ENCODE measurements at regions not wholly inside any gene's neighbourhood (a gene's known extent, or its start where the extent isn't known, plus 50 kb on each side); places are given as distances from the start of the nearest gene placed in this dataset.

- no peaks in the 10 kb centered on the region for H3K4me1 ChIP-seq (ENCODE audit: control insufficient read depth, insufficient read depth, low read length)
- H3K27me3 ChIP-seq (ENCODE audit: control insufficient read depth, insufficient read depth, low read length, poor library complexity, severe bottlenecking): no peaks in the 10 kb centered on the region
- no peak overlapping the region for H3K4me3 ChIP-seq (ENCODE audit: insufficient read depth, low read depth, low read length)
- no peak overlapping the region for H3K27ac ChIP-seq (ENCODE audit: insufficient read depth, low read depth, low read length, poor library complexity, severe bottlenecking)
- WGBS, 2 experiments: 95% methylated on average over 8 of the region's 8 CpGs
- no peaks in the 10 kb centered on the region for H3K36me3 ChIP-seq (ENCODE audit: control insufficient read depth, insufficient read depth, low read length)
- no peaks in the 10 kb centered on the region for H3K9me3 ChIP-seq (ENCODE audit: control insufficient read depth, low read length)
Observed at GRCh38 chr17:71993363-71993762, 127.5 kb upstream of the SOX9 start.

GRCh38 chr17:71995590-71995989 lies 125.2 kb upstream of the SOX9 start:
- Histone ChIP-seq H3K27me3 (ENCODE audit: control insufficient read depth, insufficient read depth, low read length, poor library complexity, severe bottlenecking) (no peaks in the 10 kb centered on the region), H3K4me1 (ENCODE audit: control insufficient read depth, insufficient read depth, low read length) (no peaks in the 10 kb centered on the region), H3K27ac (ENCODE audit: insufficient read depth, low read depth, low read length, poor library complexity, severe bottlenecking) (no peak overlapping the region), H3K9me3 (ENCODE audit: control insufficient read depth, low read length) (no peaks in the 10 kb centered on the region), H3K36me3 (ENCODE audit: control insufficient read depth, insufficient read depth, low read length) (no peaks in the 10 kb centered on the region), H3K4me3 (ENCODE audit: insufficient read depth, low read depth, low read length) (no peak overlapping the region)
- 89 to 91% methylated on average over 2 of the region's 2 CpGs for WGBS, 2 experiments

- Histone ChIP-seq H3K27ac (ENCODE audit: insufficient read depth, low read depth, low read length, poor library complexity, severe bottlenecking) (no peak overlapping the region), H3K36me3 (ENCODE audit: control insufficient read depth, insufficient read depth, low read length) (no peaks in the 10 kb centered on the region), H3K4me1 (ENCODE audit: control insufficient read depth, insufficient read depth, low read length) (no peaks in the 10 kb centered on the region), H3K27me3 (ENCODE audit: control insufficient read depth, insufficient read depth, low read length, poor library complexity, severe bottlenecking) (no peaks in the 10 kb centered on the region), H3K4me3 (ENCODE audit: insufficient read depth, low read depth, low read length) (no peak overlapping the region), H3K9me3 (ENCODE audit: control insufficient read depth, low read length) (no peaks in the 10 kb centered on the region)
- 100% methylated on average over 2 of the region's 2 CpGs for WGBS, 2 experiments
Observed at GRCh38 chr17:72004011-72004427, 116.8 kb upstream of the SOX9 start.

GRCh38 chr17:72004611-72005331 lies 116.0 kb upstream of the SOX9 start:
- H3K4me1 ChIP-seq (ENCODE audit: control insufficient read depth, insufficient read depth, low read length): no peaks in the 10 kb centered on the region
- no peak overlapping the region for H3K27ac ChIP-seq (ENCODE audit: insufficient read depth, low read depth, low read length, poor library complexity, severe bottlenecking)
- H3K27me3 ChIP-seq (ENCODE audit: control insufficient read depth, insufficient read depth, low read length, poor library complexity, severe bottlenecking): no peaks in the 10 kb centered on the region
- WGBS, 2 experiments: 86 to 88% methylated on average over 10 of the region's 10 CpGs
- H3K9me3 ChIP-seq (ENCODE audit: control insufficient read depth, low read length): no peaks in the 10 kb centered on the region
- H3K36me3 ChIP-seq (ENCODE audit: control insufficient read depth, insufficient read depth, low read length): no peaks in the 10 kb centered on the region
- no peak overlapping the region for H3K4me3 ChIP-seq (ENCODE audit: insufficient read depth, low read depth, low read length)

- Histone ChIP-seq H3K27me3 (ENCODE audit: control insufficient read depth, insufficient read depth, low read length, poor library complexity, severe bottlenecking) (no peaks in the 10 kb centered on the region), H3K36me3 (ENCODE audit: control insufficient read depth, insufficient read depth, low read length) (no peaks in the 10 kb centered on the region), H3K4me3 (ENCODE audit: insufficient read depth, low read depth, low read length) (no peak overlapping the region), H3K9me3 (ENCODE audit: control insufficient read depth, low read length) (no peaks in the 10 kb centered on the region), H3K4me1 (ENCODE audit: control insufficient read depth, insufficient read depth, low read length) (no peaks in the 10 kb centered on the region), H3K27ac (ENCODE audit: insufficient read depth, low read depth, low read length, poor library complexity, severe bottlenecking) (no peak overlapping the region)
- WGBS, 2 experiments: 95 to 96% methylated on average over 5 of the region's 6 CpGs
Observed at GRCh38 chr17:72005332-72006163, 115.3 kb upstream of the SOX9 start.

GRCh38 chr17:72008236-72008876 lies 112.5 kb upstream of the SOX9 start:
- no peaks in the 10 kb centered on the region for H3K27me3 ChIP-seq (ENCODE audit: control insufficient read depth, insufficient read depth, low read length, poor library complexity, severe bottlenecking)
- H3K9me3 ChIP-seq (ENCODE audit: control insufficient read depth, low read length): no peaks in the 10 kb centered on the region
- H3K4me3 ChIP-seq (ENCODE audit: insufficient read depth, low read depth, low read length): no peak overlapping the region
- no peaks in the 10 kb centered on the region for H3K4me1 ChIP-seq (ENCODE audit: control insufficient read depth, insufficient read depth, low read length)
- no peaks in the 10 kb centered on the region for H3K36me3 ChIP-seq (ENCODE audit: control insufficient read depth, insufficient read depth, low read length)
- WGBS, 2 experiments: 93 to 95% methylated on average over 5 of the region's 5 CpGs
- H3K27ac ChIP-seq (ENCODE audit: insufficient read depth, low read depth, low read length, poor library complexity, severe bottlenecking): no peak overlapping the region

- no peaks in the 10 kb centered on the region for H3K4me1 ChIP-seq (ENCODE audit: control insufficient read depth, insufficient read depth, low read length)
- 100% methylated on average over 1 of the region's 1 CpG for WGBS, 2 experiments
- no peaks in the 10 kb centered on the region for H3K36me3 ChIP-seq (ENCODE audit: control insufficient read depth, insufficient read depth, low read length)
- H3K27ac ChIP-seq (ENCODE audit: insufficient read depth, low read depth, low read length, poor library complexity, severe bottlenecking): no peak overlapping the region
- no peaks in the 10 kb centered on the region for H3K27me3 ChIP-seq (ENCODE audit: control insufficient read depth, insufficient read depth, low read length, poor library complexity, severe bottlenecking)
- H3K9me3 ChIP-seq (ENCODE audit: control insufficient read depth, low read length): no peaks in the 10 kb centered on the region
- H3K4me3 ChIP-seq (ENCODE audit: insufficient read depth, low read depth, low read length): no peak overlapping the region
Observed at GRCh38 chr17:72011561-72011960, 109.3 kb upstream of the SOX9 start.

- H3K36me3 ChIP-seq (ENCODE audit: control insufficient read depth, insufficient read depth, low read length): no peaks in the 10 kb centered on the region
- H3K9me3 ChIP-seq (ENCODE audit: control insufficient read depth, low read length): no peaks in the 10 kb centered on the region
- H3K27ac ChIP-seq (ENCODE audit: insufficient read depth, low read depth, low read length, poor library complexity, severe bottlenecking): no peak overlapping the region
- no peaks in the 10 kb centered on the region for H3K4me1 ChIP-seq (ENCODE audit: control insufficient read depth, insufficient read depth, low read length)
- H3K27me3 ChIP-seq (ENCODE audit: control insufficient read depth, insufficient read depth, low read length, poor library complexity, severe bottlenecking): no peaks in the 10 kb centered on the region
- H3K4me3 ChIP-seq (ENCODE audit: insufficient read depth, low read depth, low read length): no peak overlapping the region
- 81 to 84% methylated on average over 3 of the region's 3 CpGs for WGBS, 2 experiments
Observed at GRCh38 chr17:72021417-72022041, 99.3 kb upstream of the SOX9 start.

GRCh38 chr17:72022328-72023275 lies 98.2 kb upstream of the SOX9 start:
- Histone ChIP-seq H3K27me3 (ENCODE audit: control insufficient read depth, insufficient read depth, low read length, poor library complexity, severe bottlenecking) (no peaks in the 10 kb centered on the region), H3K27ac (ENCODE audit: insufficient read depth, low read depth, low read length, poor library complexity, severe bottlenecking) (no peak overlapping the region), H3K36me3 (ENCODE audit: control insufficient read depth, insufficient read depth, low read length) (no peaks in the 10 kb centered on the region), H3K4me1 (ENCODE audit: control insufficient read depth, insufficient read depth, low read length) (no peaks in the 10 kb centered on the region), H3K4me3 (ENCODE audit: insufficient read depth, low read depth, low read length) (no peak overlapping the region), H3K9me3 (ENCODE audit: control insufficient read depth, low read length) (no peaks in the 10 kb centered on the region)
- WGBS, 2 experiments: 90 to 91% methylated on average over 5 to 6 of the region's 6 CpGs

Measured in ectodermal cell (in vitro differentiated cells).